NOMO-1 treated with DMSO at 0.1 percent for 48 hours (cell line): ENCODE measurements at regions not wholly inside any gene's neighbourhood (a gene's known extent, or its start where the extent isn't known, plus 50 kb on each side); places are given as distances from the start of the nearest gene placed in this dataset.
"Not testable (repeated sequence)": the region's sequence is repeated elsewhere in the genome, so short reads cannot be mapped to it uniquely, and the experiment has no call there.

ENCODE experiments used
- DNase-seq: peaks from one replicate; lab custom pipeline; 2025; ENCODE audit not compliant: unreplicated experiment; lab: John Stamatoyannopoulos, UW

DNA sequence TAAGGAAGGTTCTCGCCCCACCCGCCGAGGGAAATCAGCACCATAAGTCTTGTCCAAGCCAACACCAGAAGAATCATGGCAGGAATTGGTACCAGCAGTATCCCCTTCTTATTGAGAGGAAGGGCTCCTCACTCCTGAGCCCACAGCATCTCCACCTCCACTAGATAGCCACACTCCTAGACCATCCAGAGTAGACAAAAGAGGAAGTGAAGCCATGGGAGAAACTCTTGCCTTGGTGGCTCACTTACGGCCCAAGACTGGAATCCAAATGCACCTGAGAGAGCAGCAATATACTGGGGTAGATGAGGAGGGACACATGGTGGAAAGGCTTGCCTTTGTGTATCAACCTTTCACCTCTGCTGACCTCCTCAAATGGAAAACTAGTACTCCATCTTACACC, 255.3 kb upstream of the PRKX start:
- DNase-seq, result no peak

DNA sequence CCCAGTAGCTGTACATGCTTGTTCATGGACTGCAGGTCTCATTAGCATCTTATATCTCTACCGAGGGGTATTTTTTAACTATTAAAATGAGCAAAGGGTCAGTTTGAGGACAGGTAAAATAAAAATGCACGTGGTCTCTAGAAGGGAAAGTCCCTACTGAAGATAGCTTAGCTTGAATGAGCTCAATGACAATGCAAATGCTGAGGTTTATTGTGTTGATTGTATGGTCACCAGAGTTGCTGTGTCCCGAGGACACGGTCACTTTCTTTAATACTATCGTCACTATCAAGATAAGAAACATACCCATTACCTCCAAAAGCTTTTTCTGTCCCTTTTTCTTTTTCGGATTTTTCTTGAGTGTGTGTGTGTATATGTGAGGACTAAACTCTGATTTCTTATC, 250.5 kb upstream of the PRKX start:
- DNase-seq, result no peak

DNA sequence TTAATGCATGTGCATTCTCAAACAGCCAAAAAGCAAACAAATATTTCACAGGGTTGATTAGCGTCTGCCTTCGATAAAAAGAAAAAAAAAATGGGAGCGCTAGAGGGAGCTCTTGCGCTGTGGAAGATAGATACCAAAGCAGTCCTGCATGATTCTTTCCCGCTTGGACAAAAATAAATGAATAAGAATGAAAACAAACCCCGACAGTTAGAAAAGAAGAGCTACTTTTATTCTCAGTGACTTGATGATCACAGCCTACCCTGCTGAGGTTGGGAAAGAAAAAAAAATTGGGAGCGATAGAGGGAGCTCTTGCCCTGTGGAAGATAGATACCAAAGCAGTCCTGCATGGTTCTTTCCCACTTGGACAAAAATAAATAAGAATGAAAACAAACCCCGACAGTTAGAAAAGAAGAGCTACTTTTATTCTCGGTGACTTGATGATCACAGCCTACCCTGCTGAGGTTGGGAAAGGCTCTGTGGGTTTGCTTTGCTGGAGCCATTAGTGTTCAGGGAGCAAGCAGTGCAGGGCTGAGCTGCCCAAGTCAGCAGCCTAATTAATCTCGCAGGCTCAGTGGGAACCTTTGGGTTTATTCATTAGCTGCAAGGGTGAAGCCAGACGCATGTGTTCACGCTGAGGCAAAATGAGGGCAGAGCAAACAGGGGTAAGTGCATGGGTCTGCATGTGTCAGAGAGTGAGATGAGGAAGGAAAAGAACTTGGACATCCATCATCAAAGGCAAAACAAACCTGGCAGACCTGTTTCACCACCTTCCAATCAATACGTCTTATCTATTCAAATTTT, 249.3 kb upstream of the PRKX start:
- DNase-seq, result peak; percentile 22

DNA sequence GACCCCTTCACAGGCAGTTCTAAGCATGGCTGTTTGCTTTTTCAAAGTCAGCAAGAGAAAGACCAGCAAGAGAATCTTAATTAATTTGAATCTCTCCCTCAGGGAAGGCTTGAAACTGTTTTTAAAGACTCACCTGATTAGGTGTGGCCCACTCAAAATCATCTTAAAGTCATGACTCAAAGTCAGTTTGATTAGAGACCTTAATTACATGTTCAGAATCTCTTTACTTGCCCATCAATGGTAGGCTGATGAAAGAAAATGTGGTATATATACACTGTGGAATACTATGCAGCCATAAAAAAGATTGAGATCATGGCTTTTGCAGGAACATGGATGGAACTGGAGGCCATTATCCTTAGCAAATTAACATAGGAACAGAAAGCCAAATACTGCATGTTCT, 247.5 kb upstream of the PRKX start:
- DNase-seq, result no peak

DNA sequence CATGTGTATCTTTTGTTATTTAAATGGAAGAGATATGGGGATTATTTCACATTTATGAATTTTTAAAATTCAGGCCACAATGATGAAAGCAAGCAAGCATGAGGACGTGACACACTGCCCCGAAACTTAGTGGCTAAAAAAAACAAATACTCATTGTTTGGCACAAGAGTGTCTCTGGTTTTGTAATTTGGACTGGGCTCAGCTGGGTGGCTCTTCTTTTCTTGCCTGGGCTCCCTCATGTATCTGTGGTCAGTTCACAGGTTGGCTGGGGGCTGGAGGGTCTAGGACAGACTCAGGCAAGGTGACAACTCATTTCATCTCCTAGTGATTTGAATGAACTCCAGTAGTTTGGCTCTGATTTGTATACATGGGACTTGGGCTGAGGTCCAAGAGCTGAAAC, 238.4 kb upstream of the PRKX start:
- DNase-seq, result no peak

- DNase-seq, result no peak
These were observed 236.9 kb upstream of the PRKX start for GRCh38 chrX:3950373-3950772.

DNA sequence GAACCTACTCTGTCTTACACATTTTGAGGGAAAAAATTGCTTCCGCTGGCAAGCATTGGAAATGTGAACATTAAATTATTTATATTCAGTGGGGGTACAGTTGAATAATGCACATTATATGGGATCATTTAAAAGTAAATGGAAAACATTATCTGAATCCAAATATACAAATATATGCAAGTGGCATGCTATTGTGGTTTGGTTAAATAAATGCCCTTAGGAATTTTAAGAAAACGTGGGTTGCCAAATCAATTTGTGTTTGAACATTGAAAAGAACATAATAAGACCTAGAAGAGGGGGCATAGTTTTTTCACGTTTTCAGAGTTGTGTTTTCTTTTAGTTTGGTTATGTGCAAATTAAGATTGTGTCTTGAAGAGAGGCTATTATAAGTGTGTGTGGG, 230.5 kb upstream of the PRKX start:
- DNase-seq, result no peak

- DNase-seq, result peak; percentile 36
These were observed 226.7 kb upstream of the PRKX start for GRCh38 chrX:3940000-3940610.

GRCh38 chrX:3938587-3938986, 225.1 kb upstream of the PRKX start:
- no peak for DNase-seq

DNA sequence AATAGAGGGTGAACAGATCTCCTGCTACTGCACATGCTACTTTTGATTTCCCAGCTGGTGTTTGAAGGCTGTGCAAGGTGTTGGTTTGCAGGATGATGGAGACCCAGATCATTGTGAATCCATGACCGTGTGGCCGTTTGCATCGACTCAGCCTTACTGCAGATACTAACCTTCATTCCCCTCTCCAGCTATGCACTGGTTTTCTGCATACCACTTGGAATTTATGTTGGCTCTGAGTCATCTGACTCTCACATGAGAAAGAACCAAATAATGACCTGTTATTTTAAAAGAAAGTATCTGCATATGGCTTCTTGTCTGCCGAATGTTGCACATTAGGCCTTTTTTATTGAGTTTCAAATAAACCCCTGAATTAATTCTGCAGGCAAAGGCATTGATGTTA, 221.7 kb upstream of the PRKX start:
- not testable (repeated sequence) for DNase-seq

DNA sequence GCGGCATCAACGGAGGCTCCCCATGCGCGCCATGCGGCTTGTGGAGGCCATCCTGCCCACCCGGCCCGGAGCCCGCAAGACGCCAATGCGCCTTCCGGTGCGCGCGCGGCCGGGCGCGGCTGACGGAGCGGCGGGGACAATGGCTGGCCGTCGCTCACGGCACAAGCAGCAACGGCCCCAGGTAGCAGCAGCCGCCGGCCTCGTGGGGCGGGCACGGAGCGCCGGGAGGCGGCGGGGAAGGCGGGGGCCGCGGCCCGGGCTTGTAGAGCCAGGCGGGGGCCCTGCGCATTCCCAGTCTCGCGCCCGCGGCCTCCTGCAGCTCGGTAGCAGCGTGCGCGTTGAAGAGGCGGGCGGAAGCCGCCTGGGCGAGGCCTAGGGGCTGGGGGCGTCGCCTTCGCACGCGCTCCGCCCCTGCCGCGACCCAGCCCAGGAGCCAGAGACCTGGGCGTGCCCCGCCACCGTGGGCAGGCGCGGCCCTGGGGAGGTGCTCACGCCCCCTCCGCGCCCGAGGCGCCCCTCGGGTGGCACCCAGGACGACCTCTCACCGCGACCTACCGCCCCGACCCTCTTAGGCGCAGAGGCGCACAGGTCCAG, 207.1 kb upstream of the PRKX start:
- DNase-seq, result not testable (repeated sequence)

GRCh38 chrX:3919668-3920423, 206.4 kb upstream of the PRKX start:
- DNase-seq, result not testable (repeated sequence)

DNA sequence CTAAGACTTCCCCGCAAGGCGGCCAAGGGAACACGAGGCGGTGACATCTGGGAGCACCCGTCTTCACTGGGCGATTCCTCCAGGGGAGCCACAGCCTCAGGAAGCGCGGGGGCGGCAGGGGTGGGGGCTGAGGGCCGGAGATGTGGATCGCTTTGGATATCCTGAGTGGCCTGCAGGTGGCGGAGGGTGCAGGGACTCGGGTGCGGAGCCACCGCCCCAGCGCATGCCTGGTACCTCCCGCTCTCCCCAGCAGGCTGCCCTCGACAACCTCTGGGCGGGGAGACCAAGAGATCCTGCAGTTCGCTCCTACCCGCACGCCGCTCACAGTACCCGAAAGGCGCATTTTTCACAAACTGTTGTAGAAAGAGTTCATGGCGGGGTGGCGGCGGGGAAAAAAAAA, 201.4 kb upstream of the PRKX start:
- DNase-seq, result not testable (repeated sequence)

GRCh38 chrX:3914059-3914458, 200.6 kb upstream of the PRKX start:
- not testable (repeated sequence) for DNase-seq

- not testable (repeated sequence) for DNase-seq
These were observed 197.6 kb upstream of the PRKX start for GRCh38 chrX:3911012-3911411.

GRCh38 chrX:3910611-3911010, 197.2 kb upstream of the PRKX start:
- not testable (repeated sequence) for DNase-seq

DNA sequence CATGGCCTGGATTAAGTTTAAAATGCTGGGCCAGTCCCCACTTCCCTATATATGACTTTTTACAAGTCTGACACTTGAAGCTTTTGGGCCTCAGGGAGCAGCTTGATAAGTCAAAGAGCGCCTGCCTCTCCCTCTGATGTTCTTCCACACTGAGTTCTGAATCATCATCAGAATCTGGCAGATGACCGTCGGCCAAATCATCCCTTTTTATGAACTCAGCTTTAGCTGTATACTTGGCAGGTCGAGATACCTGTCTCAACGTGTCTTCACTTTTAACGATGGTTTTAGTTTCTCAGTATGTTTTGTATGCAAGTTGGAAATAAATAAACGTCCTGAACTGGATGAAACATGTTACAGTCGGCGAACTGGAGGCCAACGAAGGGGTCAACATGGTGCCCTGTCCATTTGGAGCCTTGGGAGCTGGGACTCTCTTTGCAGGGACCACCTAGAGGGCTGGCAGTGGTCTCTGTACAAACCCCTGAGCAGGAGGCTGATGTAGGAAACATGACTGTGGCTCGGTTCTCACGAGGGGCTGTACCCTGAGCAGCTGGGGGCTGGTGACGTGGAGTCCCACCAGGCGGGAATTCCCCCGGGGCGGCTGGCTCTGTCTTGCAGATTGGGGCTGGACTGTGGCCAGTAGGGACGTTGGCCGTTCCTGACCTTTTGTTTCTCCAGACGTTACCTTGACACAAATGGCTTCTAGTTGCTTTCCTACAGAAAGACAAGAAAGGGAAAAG, 192.2 kb upstream of the PRKX start:
- not testable (repeated sequence) for DNase-seq

- DNase-seq, result not testable (repeated sequence)
These were observed 188.8 kb upstream of the PRKX start for GRCh38 chrX:3902222-3902621.

DNA sequence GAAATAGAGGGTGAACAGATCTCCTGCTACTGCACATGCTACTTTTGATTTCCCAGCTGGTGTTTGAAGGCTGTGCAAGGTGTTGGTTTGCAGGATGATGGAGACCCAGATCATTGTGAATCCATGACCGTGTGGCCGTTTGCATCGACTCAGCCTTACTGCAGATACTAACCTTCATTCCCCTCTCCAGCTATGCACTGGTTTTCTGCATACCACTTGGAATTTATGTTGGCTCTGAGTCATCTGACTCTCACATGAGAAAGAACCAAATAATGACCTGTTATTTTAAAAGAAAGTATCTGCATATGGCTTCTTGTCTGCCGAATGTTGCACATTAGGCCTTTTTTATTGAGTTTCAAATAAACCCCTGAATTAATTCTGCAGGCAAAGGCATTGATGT, 183.3 kb upstream of the PRKX start:
- DNase-seq, result not testable (repeated sequence)

GRCh38 chrX:3882553-3882920, 169.1 kb upstream of the PRKX start:
- not testable (repeated sequence) for DNase-seq
